ENCODE measurements at regions not wholly inside any gene's neighbourhood (a gene's known extent, or its start where the extent isn't known, plus 50 kb on each side); places are given as distances from the start of the nearest gene placed in this dataset.

- ATAC-seq, result no peak
- DNase-seq, result no peak
Observed at GRCh38 chr2:15049096-15049993, 416.8 kb downstream of the LRATD1 start.

GRCh38 chr2:15050483-15050882, 418.0 kb downstream of the LRATD1 start:
- no peak for ATAC-seq
- DNase-seq, result no peak
- H3K4me1 ChIP-seq, result no peaks in the 10 kb centered on the region
- no peaks in the 10 kb centered on the region for H3K9me3 ChIP-seq
- intact Hi-C loops (cut with DNase I), result no loop called here
- no peak for TF ChIP-seq CTCF (IDR thresholded peaks at IDR 0.05)
- H3K4me3 ChIP-seq, result no peak overlapping the region
- no peaks in the 10 kb centered on the region for H3K36me3 ChIP-seq
- no peak overlapping the region for H3K27ac ChIP-seq
- H3K27me3 ChIP-seq (ENCODE audit: low read depth), result no peaks in the 10 kb centered on the region

More at GRCh38 chr2:15049096-15049993, 416.8 kb downstream of the LRATD1 start:
- H3K4me1 ChIP-seq, result no peaks in the 10 kb centered on the region
- no peaks in the 10 kb centered on the region for H3K9me3 ChIP-seq
- H3K36me3 ChIP-seq, result no peaks in the 10 kb centered on the region
- H3K4me3 ChIP-seq, result no peak overlapping the region
- no peak for TF ChIP-seq CTCF (IDR thresholded peaks at IDR 0.05)
- no peak overlapping the region for H3K27ac ChIP-seq
- intact Hi-C loops (cut with DNase I), result no loop called here
- H3K27me3 ChIP-seq (ENCODE audit: low read depth), result no peaks in the 10 kb centered on the region

GRCh38 chr2:15053542-15053941, 421.0 kb downstream of the LRATD1 start:
- H3K9me3 ChIP-seq, result no peaks in the 10 kb centered on the region
- ATAC-seq, result no peak
- no peak for TF ChIP-seq CTCF (IDR thresholded peaks at IDR 0.05)

GRCh38 chr2:15058015-15058720, 425.7 kb downstream of the LRATD1 start:
- DNase-seq (no peak), ATAC-seq (no peak)
- no peak for TF ChIP-seq CTCF (IDR thresholded peaks at IDR 0.05)

More at GRCh38 chr2:15053542-15053941, 421.0 kb downstream of the LRATD1 start:
- DNase-seq, result no peak
- no peak overlapping the region for H3K27ac ChIP-seq
- intact Hi-C loops (cut with DNase I), result no loop called here
- H3K36me3 ChIP-seq, result no peaks in the 10 kb centered on the region
- H3K27me3 ChIP-seq (ENCODE audit: low read depth), result no peaks in the 10 kb centered on the region
- no peak overlapping the region for H3K4me3 ChIP-seq
- H3K4me1 ChIP-seq, result no peaks in the 10 kb centered on the region

GRCh38 chr2:15058721-15059157, 426.2 kb downstream of the LRATD1 start:
- Histone ChIP-seq H3K27me3 (ENCODE audit: low read depth) (no peaks in the 10 kb centered on the region), H3K9me3 (peaks cover under 1% of the 10 kb centered on the region), H3K36me3 (no peaks in the 10 kb centered on the region), H3K4me1 (no peaks in the 10 kb centered on the region), H3K27ac (no peak overlapping the region), H3K4me3 (no peak overlapping the region)
- ATAC-seq (no peak), DNase-seq (no peak)
- TF ChIP-seq CTCF (IDR thresholded peaks at IDR 0.05), result no peak
- intact Hi-C loops (cut with DNase I), result no loop called here

More at GRCh38 chr2:15058015-15058720, 425.7 kb downstream of the LRATD1 start:
- no peaks in the 10 kb centered on the region for H3K27me3 ChIP-seq (ENCODE audit: low read depth)
- no peaks in the 10 kb centered on the region for H3K9me3 ChIP-seq
- no peak overlapping the region for H3K4me3 ChIP-seq
- no peak overlapping the region for H3K27ac ChIP-seq
- H3K36me3 ChIP-seq, result no peaks in the 10 kb centered on the region
- intact Hi-C loops (cut with DNase I), result no loop called here
- no peaks in the 10 kb centered on the region for H3K4me1 ChIP-seq

All from lower lobe of right lung (tissue), 2 donors.